ENCODE measurements at regions not wholly inside any gene's neighbourhood (a gene's known extent, or its start where the extent isn't known, plus 50 kb on each side); places are given as distances from the start of the nearest gene placed in this dataset.

- TF ChIP-seq CTCF (IDR thresholded peaks at IDR 0.05) (no peak), POLR2A (IDR thresholded peaks at IDR 0.05) (no peak)
Observed at GRCh38 chr9:89773170-89773569, 168.4 kb downstream of the GADD45G start.

Data from testis (tissue), 2 donors.